B cell (primary cell): ENCODE measurements at regions not wholly inside any gene's neighbourhood (a gene's known extent, or its start where the extent isn't known, plus 50 kb on each side); places are given as distances from the start of the nearest gene placed in this dataset.

ENCODE experiments used
- ATAC-seq: fragments of 200-7000 bp; cut with Tn5 transposase; one replicate; pipeline ENCODE4 v1.10.0; 2021; ENCODE audit warnings: low read depth, mild to moderate bottlenecking, moderate number of reproducible peaks, moderate library complexity
- CTCF ChIA-PET: fragments of 350-600 bp; sonication (Branson Sonifier 250); formaldehyde crosslinking; loops from one replicate; lab custom pipeline; 2021; ENCODE audit warnings: antibody characterized with exemption, inconsistent platforms; lab: Charles Lee
- POLR2A ChIA-PET: fragments of 350-600 bp; sonication (Branson Sonifier 250); formaldehyde crosslinking; loops from one replicate; lab custom pipeline; 2021; ENCODE audit warnings: antibody characterized with exemption; lab: Charles Lee
- DNase-seq: peaks from one replicate; pipeline ENCODE4 v3.0.0; 2013
- H2AFZ ChIP-seq: 2 replicates; pipeline ENCODE4 v1.6.1; 2012; ENCODE audit warnings: mild to moderate bottlenecking, low read depth, low read length; ENCODE audit not compliant: insufficient read depth, poor library complexity, severe bottlenecking
- H3K27ac ChIP-seq, 2 donors: 1 replicate in 1 of 2; 2 replicates in 1 of 2; pipeline ENCODE4 v1.5.1; 2012 to 2013; ENCODE audit warnings: low read length in 2 of 2, mild to moderate bottlenecking in 2 of 2, moderate library complexity in 1 of 2
- H3K27me3 ChIP-seq, 4 experiments: fragments of 200-600 bp in 1 of 4; sonication (generic) in 1 of 4; replicated peaks in 1 of 4; 1 replicate in 2 of 4; 2 replicates in 2 of 4; pipeline versions ENCODE4 v1.6.1 to v1.7.0; 2013 to 2016; ENCODE audit warnings: low read length in 3 of 4, mild to moderate bottlenecking in 2 of 4, mixed read lengths in 1 of 4, moderate library complexity in 1 of 4; ENCODE audit not compliant: insufficient read depth in 4 of 4, control insufficient read depth in 3 of 4; ENCODE audit errors: control extremely low read depth in 1 of 4
- H3K36me3 ChIP-seq, 2 experiments: replicated peaks in 1 of 2; 1 replicate in 1 of 2; 2 replicates in 1 of 2; pipeline versions ENCODE4 v1.6.1 to v1.7.1; 2013; ENCODE audit warnings: low read length in 1 of 2; ENCODE audit not compliant: insufficient read depth in 2 of 2, control insufficient read depth in 1 of 2; ENCODE audit errors: control extremely low read depth in 1 of 2, extremely low read depth in 1 of 2
- H3K4me1 ChIP-seq, 2 donors: fragments of 200-600 bp in 1 of 2; sonication (generic) in 1 of 2; 1 replicate in 1 of 2; 2 replicates in 1 of 2; pipeline versions ENCODE4 v1.5.1 to v1.6.1; 2013 to 2017; ENCODE audit warnings: low read length in 2 of 2; ENCODE audit not compliant: control insufficient read depth in 2 of 2, insufficient read depth in 2 of 2
- H3K4me2 ChIP-seq: replicated peaks from 2 replicates; pipeline ENCODE3; 2012; ENCODE audit warnings: mild to moderate bottlenecking, low read depth, low read length; ENCODE audit not compliant: poor library complexity, severe bottlenecking
- H3K4me3 ChIP-seq, 5 experiments: fragments of 200-600 bp in 1 of 5; sonication (generic) in 1 of 5; 1 replicate in 3 of 5; 2 replicates in 2 of 5; pipeline versions ENCODE4 v1.5.1 to v1.7.0; 2011 to 2016; ENCODE audit warnings: low read length in 4 of 5, mild to moderate bottlenecking in 4 of 5, low read depth in 2 of 5, control low read depth in 1 of 5, moderate library complexity in 1 of 5; ENCODE audit not compliant: insufficient read depth in 1 of 5; ENCODE audit errors: control extremely low read depth in 1 of 5, extremely low read depth in 1 of 5
- H3K79me2 ChIP-seq: fragments of 200-600 bp; sonication (generic); one replicate; pipeline ENCODE4 v1.6.0; 2016; ENCODE audit warnings: low read length; ENCODE audit not compliant: control insufficient read depth, insufficient read depth
- H3K9ac ChIP-seq: fragments of 200-600 bp; sonication (generic); 2 replicates; pipeline ENCODE4 v1.6.1; 2017; ENCODE audit warnings: mild to moderate bottlenecking, low read length, moderate library complexity
- H3K9me3 ChIP-seq, 3 donors: one replicate each; pipeline versions ENCODE4 v1.6.1 to v1.7.1; 2013; ENCODE audit warnings: low read length in 2 of 3; ENCODE audit not compliant: control insufficient read depth in 2 of 3, insufficient read depth in 1 of 3; ENCODE audit errors: control extremely low read depth in 1 of 3
- H4K20me1 ChIP-seq: 2 replicates; pipeline ENCODE4 v1.6.0; 2012; ENCODE audit warnings: mild to moderate bottlenecking, low read length; ENCODE audit not compliant: insufficient read depth, control insufficient read depth, poor library complexity, severe bottlenecking
- H3K27ac Mint-ChIP-seq: one replicate; pipeline ENCODE4 v1.8.0; 2021; ENCODE audit warnings: mixed read lengths
- H3K27me3 Mint-ChIP-seq: one replicate; pipeline ENCODE4 v1.8.0; 2021; ENCODE audit warnings: mixed read lengths
- H3K4me1 Mint-ChIP-seq: one replicate; pipeline ENCODE4 v1.8.0; 2021; ENCODE audit warnings: mixed read lengths
- H3K4me3 Mint-ChIP-seq: one replicate; pipeline ENCODE4 v1.8.0; 2021; ENCODE audit warnings: mixed read lengths
- H3K9me3 Mint-ChIP-seq: one replicate; pipeline ENCODE4 v1.8.0; 2022; ENCODE audit warnings: mixed read lengths; ENCODE audit not compliant: insufficient read depth
- EZH2 ChIP-seq: IDR thresholded peaks from 2 replicates; pipeline ENCODE4 v1.6.1; 2012; ENCODE audit warnings: borderline replicate concordance, low read depth, mild to moderate bottlenecking, moderate library complexity, low read length; ENCODE audit not compliant: insufficient read depth, poor library complexity, severe bottlenecking
- WGBS: methylation state at CpG from one replicate; pipeline ENCODE4 v1.1.5; 2013; ENCODE audit warnings: missing lambda C conversion rate; ENCODE audit not compliant: insufficient coverage; 5-methylcytosine and 5-hydroxymethylcytosine counted together
- intact Hi-C: fragments of 100-400 bp; cut with micrococcal nuclease; formaldehyde crosslinking; loops from one replicate; pipeline ENCODE4 v1.10.0; 2022
- TF ChIP-seq, protein P1 (sequence below): fragments of 200-600 bp; IDR thresholded peaks from one replicate; pipeline ENCODE4 v1.8.0; 2022; ENCODE audit warnings: antibody characterized with exemption, mild to moderate bottlenecking

- no peaks in the 10 kb centered on the region for H3K27me3 Mint-ChIP-seq
Observed at GRCh38 chr3:81995329-81995728, 233.9 kb upstream of the GBE1 start.

DNA sequence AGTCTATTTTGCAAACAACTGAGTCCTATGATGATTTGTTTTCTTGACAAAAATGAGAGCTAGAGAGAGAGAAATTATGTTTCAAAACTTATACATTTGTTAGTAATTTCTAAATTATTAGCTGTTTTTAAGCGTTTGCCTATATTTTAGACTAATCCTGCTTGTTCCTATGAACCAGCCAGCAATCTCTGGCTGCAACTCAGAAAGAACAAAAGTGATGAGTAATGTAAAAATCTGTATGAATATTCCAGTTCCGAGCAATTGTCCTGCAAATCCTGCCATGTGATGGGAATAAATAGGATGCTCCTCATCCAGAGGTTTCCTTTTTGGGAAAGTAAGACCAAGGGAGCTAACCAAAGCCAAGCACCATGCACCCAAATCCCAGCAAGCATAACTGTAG lies 228.3 kb upstream of the GBE1 start:
- ChIA-PET CTCF (interaction anchor here (0.6 kb wide), 1 partner anchor 143 kb away, joined by 3 read pairs; no protein-coding TSS in a partner anchor), POLR2A (no interaction called here)
- Histone ChIP-seq H3K4me2 (no peak overlapping the region), H3K27ac (no peak overlapping the region), H3K27me3 (no peaks in the 10 kb centered on the region), H3K9ac (no peak overlapping the region), H3K36me3 (no peaks in the 10 kb centered on the region), H3K9me3 (no peaks in the 10 kb centered on the region), H3K4me1 (no peaks in the 10 kb centered on the region), H3K79me2 (no peaks in the 10 kb centered on the region), H4K20me1 (no peaks in the 10 kb centered on the region), H2AFZ (no peak overlapping the region), H3K4me3 (no peak overlapping the region)
- Mint-ChIP-seq H3K4me1 (no peaks in the 10 kb centered on the region), H3K4me3 (no peak overlapping the region), H3K27me3 (no peaks in the 10 kb centered on the region), H3K27ac (no peak overlapping the region), H3K9me3 (no peaks in the 10 kb centered on the region)
- WGBS: 100% methylated on average over 1 of the region's 2 CpGs
- no peak for DNase-seq
- intact Hi-C loops: no loop called here
- no peak for TF ChIP-seq EZH2
- TF ChIP-seq, protein P1, sequence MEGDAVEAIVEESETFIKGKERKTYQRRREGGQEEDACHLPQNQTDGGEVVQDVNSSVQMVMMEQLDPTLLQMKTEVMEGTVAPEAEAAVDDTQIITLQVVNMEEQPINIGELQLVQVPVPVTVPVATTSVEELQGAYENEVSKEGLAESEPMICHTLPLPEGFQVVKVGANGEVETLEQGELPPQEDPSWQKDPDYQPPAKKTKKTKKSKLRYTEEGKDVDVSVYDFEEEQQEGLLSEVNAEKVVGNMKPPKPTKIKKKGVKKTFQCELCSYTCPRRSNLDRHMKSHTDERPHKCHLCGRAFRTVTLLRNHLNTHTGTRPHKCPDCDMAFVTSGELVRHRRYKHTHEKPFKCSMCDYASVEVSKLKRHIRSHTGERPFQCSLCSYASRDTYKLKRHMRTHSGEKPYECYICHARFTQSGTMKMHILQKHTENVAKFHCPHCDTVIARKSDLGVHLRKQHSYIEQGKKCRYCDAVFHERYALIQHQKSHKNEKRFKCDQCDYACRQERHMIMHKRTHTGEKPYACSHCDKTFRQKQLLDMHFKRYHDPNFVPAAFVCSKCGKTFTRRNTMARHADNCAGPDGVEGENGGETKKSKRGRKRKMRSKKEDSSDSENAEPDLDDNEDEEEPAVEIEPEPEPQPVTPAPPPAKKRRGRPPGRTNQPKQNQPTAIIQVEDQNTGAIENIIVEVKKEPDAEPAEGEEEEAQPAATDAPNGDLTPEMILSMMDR: no peak
- no peak for ATAC-seq

More at GRCh38 chr3:81995329-81995728, 233.9 kb upstream of the GBE1 start:
- peaks cover 4% of the 10 kb centered on the region for H3K9me3 Mint-ChIP-seq
- Histone ChIP-seq H4K20me1 (no peaks in the 10 kb centered on the region), H3K27ac (no peak overlapping the region), H3K36me3 (no peaks in the 10 kb centered on the region), H3K4me2 (no peak overlapping the region), H3K9ac (no peak overlapping the region), H2AFZ (no peak overlapping the region), H3K4me1 (no peaks in the 10 kb centered on the region), H3K79me2 (no peaks in the 10 kb centered on the region), H3K27me3 (no peaks in the 10 kb centered on the region), H3K4me3 (no peak overlapping the region), H3K9me3 (no peaks in the 10 kb centered on the region)
- TF ChIP-seq EZH2: no peak
- TF ChIP-seq, protein P1: no peak
- DNase-seq (no peak), ATAC-seq (no peak)
- no peak overlapping the region for H3K4me3 Mint-ChIP-seq
- ChIA-PET CTCF (no interaction called here), POLR2A (no interaction called here)
- no CpG with 5 or more reads among the region's 2 CpGs for WGBS
- no peak overlapping the region for H3K27ac Mint-ChIP-seq
- intact Hi-C loops: no loop called here
- H3K4me1 Mint-ChIP-seq: no peaks in the 10 kb centered on the region
